ENCODE measurements at regions not wholly inside any gene's neighbourhood (a gene's known extent, or its start where the extent isn't known, plus 50 kb on each side); places are given as distances from the start of the nearest gene placed in this dataset.

DNA sequence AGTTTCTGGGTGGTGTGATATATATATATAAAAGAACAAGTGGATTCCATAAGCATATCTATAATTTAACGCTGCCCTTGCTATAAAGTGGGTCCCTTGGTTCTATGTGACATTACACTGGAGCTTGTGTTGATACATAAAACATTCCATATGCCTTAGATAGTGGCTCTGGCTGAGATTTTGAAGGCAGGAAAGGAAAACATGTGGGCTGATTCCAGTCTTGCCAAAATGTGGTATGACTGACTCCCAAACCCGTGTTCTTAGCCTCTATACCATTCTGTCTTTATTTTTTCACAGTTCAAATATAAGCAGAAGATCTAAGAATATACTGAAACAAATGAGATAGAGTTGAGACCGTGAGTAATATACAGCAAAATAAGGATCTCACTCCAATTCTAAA, 522.8 kb upstream of the LRRC4C start:
- FAIRE-seq = no peak

DNA sequence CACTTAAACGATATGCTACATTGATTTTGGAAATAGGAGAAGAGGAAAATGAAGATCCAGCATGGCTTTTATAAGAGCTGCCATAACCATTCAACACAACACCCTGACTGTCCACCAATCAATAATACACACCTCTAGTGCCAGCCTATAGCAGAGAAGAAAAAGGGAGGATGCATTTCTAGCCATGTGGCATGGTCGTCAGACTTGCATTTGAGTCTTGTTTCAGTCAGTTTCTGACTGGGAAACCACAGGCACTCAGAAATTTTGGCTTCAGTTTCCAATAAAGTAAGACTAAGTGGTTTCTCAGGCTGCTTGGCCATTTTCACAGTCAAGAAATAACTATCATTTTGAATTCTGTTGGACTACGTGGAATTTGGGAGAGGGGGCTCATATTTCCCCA, 523.5 kb upstream of the LRRC4C start:
- no peak for FAIRE-seq

GRCh38 chr11:41983475-41983874, 524.0 kb upstream of the LRRC4C start:
- no peak for FAIRE-seq

- no peak for FAIRE-seq
Observed at GRCh38 chr11:41984023-41984422, 524.6 kb upstream of the LRRC4C start.

GRCh38 chr11:41985799-41986198, 526.3 kb upstream of the LRRC4C start:
- FAIRE-seq = no peak

DNA sequence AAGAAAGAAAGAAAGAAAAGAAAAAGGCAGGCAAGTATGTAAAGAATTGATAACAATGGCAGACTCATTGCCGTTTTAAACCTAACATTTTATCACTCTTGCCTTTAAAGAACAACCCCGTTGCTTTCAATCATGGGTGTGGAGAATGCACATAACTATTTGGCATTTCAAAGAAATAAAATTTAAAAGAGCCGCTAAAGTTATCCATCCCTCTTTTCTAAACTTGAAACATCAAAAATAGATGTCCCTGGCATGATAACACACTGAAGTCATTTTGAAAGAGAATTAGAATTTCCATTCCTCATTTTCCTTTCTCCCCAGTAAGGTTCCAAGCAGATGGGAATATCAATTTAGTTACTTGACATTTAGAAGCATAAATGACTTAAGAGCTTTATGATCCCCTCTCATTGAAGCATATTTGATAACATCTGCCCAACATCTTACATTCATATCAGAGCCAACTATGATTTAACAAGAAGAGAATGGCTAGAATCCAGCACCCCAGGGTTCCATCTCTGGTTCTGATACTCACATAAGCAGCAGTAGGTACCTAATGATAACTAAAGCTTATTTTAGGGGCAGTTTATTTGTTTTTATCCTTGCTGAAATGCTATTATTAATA, 529.6 kb upstream of the LRRC4C start:
- no peak for FAIRE-seq

- no peak for FAIRE-seq
Observed at GRCh38 chr11:41989823-41990380, 530.5 kb upstream of the LRRC4C start.

DNA sequence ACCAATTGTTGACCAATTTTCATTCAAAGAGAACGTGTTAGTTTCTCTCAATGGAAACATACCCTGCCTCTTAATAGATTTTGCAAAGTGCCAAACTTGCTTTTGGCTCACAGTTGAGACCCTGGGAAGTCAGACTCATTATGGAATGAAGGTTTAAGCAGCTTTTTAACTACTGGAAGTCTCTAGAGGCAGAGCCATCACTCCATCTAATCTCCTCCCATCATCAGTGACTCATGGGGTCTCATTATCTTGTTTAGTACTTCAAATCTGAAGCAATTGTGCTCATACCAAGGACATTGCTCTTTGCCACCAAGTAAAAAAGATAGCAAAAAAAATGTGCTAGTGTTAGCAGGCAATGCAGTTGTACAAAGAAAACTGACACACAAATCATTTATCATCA, 537.1 kb upstream of the LRRC4C start:
- FAIRE-seq = no peak

DNA sequence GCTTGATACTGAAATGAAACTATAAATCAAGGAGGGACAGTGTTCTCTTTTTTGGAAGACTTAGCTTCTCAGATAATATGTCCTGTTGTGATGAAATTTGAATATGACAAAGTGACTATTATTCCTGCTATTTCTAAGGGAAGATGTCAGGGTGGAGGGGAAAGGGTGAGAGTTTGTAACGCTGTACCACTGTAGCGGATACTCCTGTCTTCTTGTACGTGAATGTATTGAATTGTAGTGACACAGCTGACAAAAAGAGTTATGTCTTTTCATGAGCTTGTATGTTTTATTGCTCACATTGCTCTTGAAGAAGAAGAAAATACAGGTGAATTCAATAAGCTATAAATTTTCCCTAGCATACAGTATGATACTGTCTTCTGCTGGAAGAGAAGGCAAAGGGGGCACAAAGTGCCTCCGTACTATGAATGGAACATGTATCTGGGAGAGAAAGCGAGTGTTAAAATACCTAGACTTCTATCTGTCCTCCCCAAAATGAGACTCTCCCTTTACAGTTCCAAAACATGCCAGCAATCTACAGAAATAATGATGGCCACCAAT, 538.5 kb upstream of the LRRC4C start:
- FAIRE-seq = no peak

GRCh38 chr11:41999066-41999465, 539.6 kb upstream of the LRRC4C start:
- FAIRE-seq = no peak

DNA sequence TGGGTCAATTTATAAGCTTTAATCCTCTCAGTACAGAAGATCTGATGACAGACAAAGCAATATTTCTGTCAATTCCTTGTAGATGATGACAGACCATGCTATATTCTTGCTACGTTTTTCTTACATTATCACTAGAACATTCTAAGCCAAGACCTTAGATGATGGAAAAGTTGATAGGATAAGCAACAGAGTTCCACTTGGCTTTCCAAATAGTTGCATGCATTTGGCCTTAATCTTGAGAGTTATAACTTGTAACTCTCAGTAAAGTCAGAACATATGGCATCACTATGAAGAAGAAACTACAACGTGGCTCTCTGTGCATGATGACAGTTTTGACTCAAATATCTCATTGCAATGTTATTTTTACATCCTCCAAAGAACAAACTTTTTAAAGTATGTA, 544.3 kb upstream of the LRRC4C start:
- FAIRE-seq = no peak

DNA sequence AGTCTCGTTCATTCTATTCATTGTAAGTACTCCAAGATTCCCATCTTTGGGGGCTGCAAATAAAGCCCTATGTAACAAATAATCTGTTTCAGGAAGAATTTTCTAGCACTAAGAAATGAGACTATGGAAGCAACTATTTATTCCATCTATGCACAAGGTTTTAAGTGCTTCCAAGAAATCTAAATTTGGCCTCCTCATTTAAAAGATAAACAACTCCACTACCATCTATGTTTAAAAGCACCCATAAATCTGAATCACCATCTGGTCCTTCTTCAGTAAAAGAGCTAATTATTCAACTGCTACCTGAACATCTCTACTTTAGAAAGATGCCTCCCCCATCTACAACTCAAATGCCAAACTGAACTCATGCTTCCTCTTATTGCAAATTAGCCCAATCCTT, 547.3 kb upstream of the LRRC4C start:
- no peak for FAIRE-seq

GRCh38 chr11:42012271-42012670, 552.8 kb upstream of the LRRC4C start:
- FAIRE-seq = no peak

DNA sequence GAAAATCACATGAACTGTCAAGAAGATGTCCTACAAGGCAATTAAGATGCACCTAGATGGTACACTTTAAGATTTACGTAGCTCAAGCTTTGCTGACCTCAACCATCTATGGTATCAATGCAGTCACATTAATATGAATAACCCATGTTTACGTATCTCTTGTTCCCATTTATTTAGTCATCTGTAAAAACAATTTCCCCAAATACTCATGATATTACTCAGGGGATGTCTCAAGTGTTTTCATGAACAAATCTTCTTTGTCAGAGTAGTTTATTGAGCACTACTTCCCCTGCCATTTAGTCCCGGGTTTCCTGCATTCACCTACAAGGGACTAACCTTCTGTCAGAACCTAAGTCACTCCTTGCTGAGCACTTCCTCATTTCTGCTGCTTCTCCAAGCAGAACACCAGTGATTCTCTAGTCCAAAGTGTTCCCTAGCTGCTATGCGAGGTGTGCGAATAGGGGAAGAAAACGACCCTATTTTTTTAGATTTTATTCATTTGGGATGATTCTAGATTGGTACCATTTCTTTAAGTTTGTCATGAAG, 554.3 kb upstream of the LRRC4C start:
- no peak for FAIRE-seq

- no peak for FAIRE-seq
Observed at GRCh38 chr11:42021911-42022310, 562.5 kb upstream of the LRRC4C start.

GRCh38 chr11:42023267-42023666, 563.8 kb upstream of the LRRC4C start:
- FAIRE-seq = no peak

GRCh38 chr11:42025121-42025803, 565.8 kb upstream of the LRRC4C start:
- no peak for FAIRE-seq

- no peak for FAIRE-seq
Observed at GRCh38 chr11:42034826-42035225, 575.4 kb upstream of the LRRC4C start.

DNA sequence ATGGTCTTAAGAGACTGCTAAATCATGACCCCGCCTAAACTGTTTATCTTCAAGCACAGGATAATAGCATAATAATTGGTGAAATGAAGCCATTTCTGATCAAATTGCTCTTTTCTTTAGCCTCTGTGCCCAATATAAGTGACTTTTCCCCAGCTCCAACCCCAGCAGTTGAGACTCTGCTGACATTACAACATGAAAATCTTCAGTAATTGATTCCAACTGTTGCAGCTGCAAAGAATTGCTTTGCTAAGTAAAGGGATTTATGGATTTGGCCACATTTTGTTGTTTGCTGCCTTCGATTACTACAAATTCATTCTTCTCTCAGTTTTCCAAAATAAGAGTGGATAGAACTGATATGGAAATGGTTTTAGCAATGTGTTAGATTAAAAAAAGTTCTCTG, 576.7 kb upstream of the LRRC4C start:
- FAIRE-seq = no peak

GRCh38 chr11:42043312-42043711, 583.9 kb upstream of the LRRC4C start:
- FAIRE-seq = no peak

DNA sequence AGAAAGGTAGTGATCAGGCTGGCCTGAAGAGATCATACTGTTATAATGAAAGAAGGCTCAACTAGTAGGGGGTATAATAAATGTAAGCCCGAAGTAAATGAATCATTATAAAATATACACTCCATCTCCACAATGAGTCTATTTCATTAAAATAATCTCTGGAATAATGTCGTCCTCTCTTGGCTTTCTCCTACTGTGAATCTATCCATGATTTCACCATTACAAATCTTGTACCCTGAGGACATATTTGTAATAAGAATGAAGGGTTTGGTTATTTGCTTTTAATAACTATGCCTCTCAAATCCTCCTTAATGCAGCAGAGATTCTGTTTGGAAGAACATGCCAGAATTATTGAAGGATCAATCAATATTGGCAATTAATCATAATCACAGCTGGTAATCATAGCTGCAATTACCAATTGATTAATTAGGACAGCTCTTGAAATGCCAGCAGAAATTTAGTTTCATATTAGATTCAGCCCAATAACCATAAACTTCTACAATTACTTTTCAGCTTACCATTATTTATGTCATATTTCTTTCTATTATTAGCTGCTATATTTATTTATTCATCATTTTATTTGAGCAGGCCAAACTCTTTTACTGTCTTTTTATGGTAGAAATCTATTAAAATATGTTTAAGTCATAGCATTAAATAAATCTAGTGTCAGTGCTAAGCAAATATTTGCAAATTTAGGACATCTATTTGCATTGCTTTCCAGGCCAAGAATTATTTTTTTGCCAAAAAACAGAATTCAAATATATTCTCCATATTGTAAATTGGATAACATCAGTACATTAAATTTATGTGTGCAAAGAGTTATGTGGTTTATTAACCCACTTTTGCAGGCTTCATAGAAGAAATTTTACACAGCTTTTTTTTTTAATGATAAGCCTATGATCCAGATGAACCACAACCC, 588.4 kb upstream of the LRRC4C start:
- no peak for FAIRE-seq

GRCh38 chr11:42049186-42049585, 589.7 kb upstream of the LRRC4C start:
- no peak for FAIRE-seq

GRCh38 chr11:42049650-42050049, 590.2 kb upstream of the LRRC4C start:
- FAIRE-seq = no peak
